H9 (cell line): ENCODE measurements at regions not wholly inside any gene's neighbourhood (a gene's known extent, or its start where the extent isn't known, plus 50 kb on each side); places are given as distances from the start of the nearest gene placed in this dataset.

Source experiments
- DNase-seq: peaks from one replicate; pipeline ENCODE4 v3.0.0-alpha.2; 2017
- H2AFZ ChIP-seq: one replicate; pipeline ENCODE4 v1.6.1; 2013; ENCODE audit warnings: mild to moderate bottlenecking, low read length, control low read depth, moderate library complexity
- H2AK5ac ChIP-seq: 2 replicates; pipeline ENCODE4 v1.6.1; 2013; ENCODE audit warnings: low read length, control low read depth, mixed read lengths; ENCODE audit not compliant: insufficient read length
- H2BK120ac ChIP-seq: one replicate; pipeline ENCODE4 v1.6.1; 2013; ENCODE audit warnings: low read depth, mild to moderate bottlenecking, low read length, control low read depth, inconsistent platforms; ENCODE audit not compliant: poor library complexity, severe bottlenecking
- H2BK12ac ChIP-seq: 2 replicates; pipeline ENCODE4 v1.6.1; 2013; ENCODE audit warnings: low read length, control low read depth, mixed read lengths, low read depth; ENCODE audit not compliant: insufficient read length
- H2BK15ac ChIP-seq: 2 replicates; pipeline ENCODE4 v1.6.1; 2013; ENCODE audit warnings: low read depth, low read length, control low read depth
- H2BK20ac ChIP-seq: one replicate; pipeline ENCODE4 v1.6.1; 2013; ENCODE audit warnings: low read depth, mild to moderate bottlenecking, low read length, control low read depth, inconsistent platforms; ENCODE audit not compliant: poor library complexity, severe bottlenecking
- H2BK5ac ChIP-seq: 2 replicates; pipeline ENCODE4 v1.6.1; 2013; ENCODE audit warnings: low read length, control low read depth, mixed read lengths; ENCODE audit not compliant: insufficient read length
- H3K14ac ChIP-seq: 2 replicates; pipeline ENCODE4 v1.6.1; 2013; ENCODE audit warnings: low read length, control low read depth; ENCODE audit not compliant: insufficient read depth
- H3K18ac ChIP-seq: 2 replicates; pipeline ENCODE4 v1.6.1; 2013; ENCODE audit warnings: low read depth, mild to moderate bottlenecking, mixed read lengths, low read length, control low read depth; ENCODE audit not compliant: insufficient read length
- H3K23ac ChIP-seq: 2 replicates; pipeline ENCODE4 v1.6.1; 2013; ENCODE audit warnings: low read length, control low read depth, mixed read lengths, low read depth; ENCODE audit not compliant: insufficient read length
- H3K23me2 ChIP-seq: 2 replicates; pipeline ENCODE4 v1.6.1; 2013; ENCODE audit warnings: low read depth, mild to moderate bottlenecking, mixed read lengths, low read length, control low read depth; ENCODE audit not compliant: insufficient read length, poor library complexity, severe bottlenecking
- H3K27ac ChIP-seq: 2 replicates; pipeline ENCODE4 v1.5.1; 2013; ENCODE audit warnings: low read length, control low read depth, mixed read lengths, low read depth; ENCODE audit not compliant: insufficient read length
- H3K27me3 ChIP-seq: 2 replicates; pipeline ENCODE4 v1.6.1; 2013; ENCODE audit warnings: low read length, control low read depth, inconsistent platforms; ENCODE audit not compliant: insufficient read depth
- H3K4ac ChIP-seq: 2 replicates; pipeline ENCODE4 v1.6.1; 2013; ENCODE audit warnings: low read depth, mild to moderate bottlenecking, control low read depth, inconsistent platforms, low read length, moderate library complexity
- H3K4me1 ChIP-seq: 2 replicates; pipeline ENCODE4 v1.6.1; 2013; ENCODE audit warnings: low read length, control low read depth, inconsistent platforms; ENCODE audit not compliant: insufficient read depth
- H3K4me2 ChIP-seq: 2 replicates; pipeline ENCODE4 v1.6.1; 2013; ENCODE audit warnings: low read length, control low read depth, mixed read lengths; ENCODE audit not compliant: insufficient read length, insufficient read depth
- H3K56ac ChIP-seq: 2 replicates; pipeline ENCODE4 v1.6.1; 2013; ENCODE audit warnings: low read depth, mild to moderate bottlenecking, mixed read lengths, low read length, control low read depth; ENCODE audit not compliant: insufficient read length
- H3K79me1 ChIP-seq: 2 replicates; pipeline ENCODE4 v1.6.1; 2013; ENCODE audit warnings: low read depth, mild to moderate bottlenecking, moderate library complexity, low read length, control low read depth, inconsistent platforms; ENCODE audit not compliant: insufficient read depth, poor library complexity, severe bottlenecking
- H3K79me2 ChIP-seq: 2 replicates; pipeline ENCODE4 v1.6.1; 2013; ENCODE audit warnings: low read length, control low read depth, inconsistent platforms; ENCODE audit not compliant: insufficient read depth
- H3K9ac ChIP-seq: 2 replicates; pipeline ENCODE4 v1.6.1; 2013; ENCODE audit warnings: low read length, control low read depth, mixed read lengths; ENCODE audit not compliant: insufficient read length; ENCODE audit errors: extremely low read depth
- H3K9me3 ChIP-seq: one replicate; pipeline ENCODE4 v1.6.1; 2013; ENCODE audit warnings: low read depth, low read length, inconsistent platforms; ENCODE audit not compliant: control insufficient read depth
- H3T11ph ChIP-seq: one replicate; pipeline ENCODE4 v1.6.1; 2013; ENCODE audit warnings: mild to moderate bottlenecking, low read length, control low read depth, inconsistent platforms
- H4K20me1 ChIP-seq: one replicate; pipeline ENCODE4 v1.6.1; 2013; ENCODE audit not compliant: control insufficient read depth, insufficient read length, insufficient read depth
- H4K5ac ChIP-seq: 2 replicates; pipeline ENCODE4 v1.6.1; 2013; ENCODE audit warnings: low read depth, mild to moderate bottlenecking, mixed read lengths, low read length, control low read depth; ENCODE audit not compliant: insufficient read length
- H4K8ac ChIP-seq: replicated peaks from 2 replicates; pipeline ENCODE4 v1.6.1; 2013; ENCODE audit warnings: low read length, control low read depth, mixed read lengths, low read depth; ENCODE audit not compliant: insufficient read length
- H4K91ac ChIP-seq: 2 replicates; pipeline ENCODE4 v1.6.1; 2013; ENCODE audit warnings: low read depth, mild to moderate bottlenecking, moderate library complexity, mixed read lengths, low read length, control low read depth; ENCODE audit not compliant: insufficient read length
- H3K27ac Mint-ChIP-seq, 3 experiments: 2 replicates in 2 of 3; 3 replicates in 1 of 3; pipeline ENCODE4 v1.8.0; 2020 to 2021; ENCODE audit warnings: mixed read lengths in 3 of 3, mild to moderate bottlenecking in 1 of 3, moderate library complexity in 1 of 3
- H3K27me3 Mint-ChIP-seq: 2 replicates; pipeline ENCODE4 v1.8.0; 2021; ENCODE audit warnings: low read depth, mild to moderate bottlenecking, moderate library complexity, mixed read lengths
- H3K36me3 Mint-ChIP-seq, 3 experiments: 2 replicates in 2 of 3; 3 replicates in 1 of 3; pipeline ENCODE4 v1.8.0; 2020 to 2021; ENCODE audit warnings: low read depth in 3 of 3, mixed read lengths in 3 of 3; ENCODE audit not compliant: insufficient read depth in 1 of 3
- H3K4me1 Mint-ChIP-seq, 2 experiments: 2 replicates each; pipeline ENCODE4 v1.8.0; 2020; ENCODE audit warnings: mixed read lengths in 2 of 2
- H3K4me3 Mint-ChIP-seq, 2 experiments: 2 replicates in 1 of 2; 3 replicates in 1 of 2; pipeline ENCODE4 v1.8.0; 2020 to 2021; ENCODE audit warnings: mild to moderate bottlenecking in 2 of 2, mixed read lengths in 2 of 2, moderate library complexity in 1 of 2
- H3K9me3 Mint-ChIP-seq, 2 experiments: 2 replicates in 1 of 2; 3 replicates in 1 of 2; pipeline ENCODE4 v1.8.0; 2020; ENCODE audit warnings: mild to moderate bottlenecking in 2 of 2, mixed read lengths in 2 of 2, moderate library complexity in 1 of 2
- WGBS: extraction: QIAGEN DNeasy Blood & Tissue Kit; methylation state at CpG from one replicate; pipeline ENCODE4 v1.1.7; 2013; ENCODE audit warnings: missing lambda C conversion rate, low lambda C conversion rate, mixed read lengths; ENCODE audit not compliant: insufficient read length; ENCODE audit errors: extremely low coverage; 5-methylcytosine and 5-hydroxymethylcytosine counted together
- TF ChIP-seq, protein P1 (sequence below): fragments of 200-600 bp; sonication (generic); conservative IDR thresholded peaks from 3 replicates; pipeline ENCODE4 v1.8.0; 2021; ENCODE audit warnings: antibody characterized with exemption, mild to moderate bottlenecking

DNA sequence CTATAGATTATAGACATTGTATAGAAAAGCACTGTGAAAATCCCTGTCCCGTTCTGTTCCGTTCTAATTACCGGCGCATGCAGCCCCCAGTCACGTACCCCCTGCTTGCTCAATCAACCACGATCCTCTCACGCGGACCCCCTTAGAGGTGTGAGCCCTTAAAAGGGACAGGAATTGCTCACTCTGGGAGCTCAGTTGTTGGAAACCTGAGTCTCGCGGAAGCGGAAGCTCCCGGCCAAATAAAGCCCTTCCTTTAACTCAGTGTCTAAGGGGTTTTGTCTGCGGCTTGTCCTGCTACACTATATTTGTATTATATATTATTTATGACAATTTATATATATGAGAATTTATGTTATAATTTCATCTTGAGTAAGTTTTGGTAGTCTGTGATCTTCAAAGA lies 213.6 kb upstream of the AMIGO2 start:
- no peak overlapping the region for H2BK12ac ChIP-seq
- no peak overlapping the region for H2BK20ac ChIP-seq
- no peaks in the 10 kb centered on the region for H3K79me1 ChIP-seq
- H2AFZ ChIP-seq: no peak overlapping the region
- H3K18ac ChIP-seq: no peak overlapping the region
- no peak overlapping the region for H3K56ac ChIP-seq
- TF ChIP-seq, protein P1, sequence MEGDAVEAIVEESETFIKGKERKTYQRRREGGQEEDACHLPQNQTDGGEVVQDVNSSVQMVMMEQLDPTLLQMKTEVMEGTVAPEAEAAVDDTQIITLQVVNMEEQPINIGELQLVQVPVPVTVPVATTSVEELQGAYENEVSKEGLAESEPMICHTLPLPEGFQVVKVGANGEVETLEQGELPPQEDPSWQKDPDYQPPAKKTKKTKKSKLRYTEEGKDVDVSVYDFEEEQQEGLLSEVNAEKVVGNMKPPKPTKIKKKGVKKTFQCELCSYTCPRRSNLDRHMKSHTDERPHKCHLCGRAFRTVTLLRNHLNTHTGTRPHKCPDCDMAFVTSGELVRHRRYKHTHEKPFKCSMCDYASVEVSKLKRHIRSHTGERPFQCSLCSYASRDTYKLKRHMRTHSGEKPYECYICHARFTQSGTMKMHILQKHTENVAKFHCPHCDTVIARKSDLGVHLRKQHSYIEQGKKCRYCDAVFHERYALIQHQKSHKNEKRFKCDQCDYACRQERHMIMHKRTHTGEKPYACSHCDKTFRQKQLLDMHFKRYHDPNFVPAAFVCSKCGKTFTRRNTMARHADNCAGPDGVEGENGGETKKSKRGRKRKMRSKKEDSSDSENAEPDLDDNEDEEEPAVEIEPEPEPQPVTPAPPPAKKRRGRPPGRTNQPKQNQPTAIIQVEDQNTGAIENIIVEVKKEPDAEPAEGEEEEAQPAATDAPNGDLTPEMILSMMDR: no peak
- no peaks in the 10 kb centered on the region for H3K79me2 ChIP-seq
- Mint-ChIP-seq H3K36me3 (no peaks in the 10 kb centered on the region; a peak in 2 of 7 replicates), H3K4me3 (no peak overlapping the region), H3K9me3 (no peaks in the 10 kb centered on the region; a peak in 1 of 5 replicates), H3K4me1 (peaks cover 8 to 13% of the 10 kb centered on the region in 2 experiments), H3K27ac (no peak overlapping the region; a peak in 1 of 7 replicates), H3K27me3 (no peaks in the 10 kb centered on the region)
- no peak for DNase-seq
- no peak overlapping the region for H3K14ac ChIP-seq
- H3K23ac ChIP-seq: no peak overlapping the region
- no peak overlapping the region for H3K4ac ChIP-seq
- H3K23me2 ChIP-seq: no peaks in the 10 kb centered on the region
- no peak overlapping the region for H4K8ac ChIP-seq
- H2BK120ac ChIP-seq: no peak overlapping the region
- no peaks in the 10 kb centered on the region for H3K9me3 ChIP-seq
- WGBS: no CpG with 5 or more reads among the region's 13 CpGs
- no peak overlapping the region for H3K4me2 ChIP-seq
- no peaks in the 10 kb centered on the region for H3K4me1 ChIP-seq
- H3K27ac ChIP-seq: no peak overlapping the region
- H4K20me1 ChIP-seq: no peaks in the 10 kb centered on the region
- no peak overlapping the region for H2BK5ac ChIP-seq
- H4K91ac ChIP-seq: no peak overlapping the region
- no peak overlapping the region for H4K5ac ChIP-seq
- no peak overlapping the region for H2BK15ac ChIP-seq
- no peaks in the 10 kb centered on the region for H3K27me3 ChIP-seq
- no peak overlapping the region for H2AK5ac ChIP-seq
- H3T11ph ChIP-seq: no peak overlapping the region
- H3K9ac ChIP-seq: no peak overlapping the region
